AG04450 (cell line): ENCODE measurements at regions not wholly inside any gene's neighbourhood (a gene's known extent, or its start where the extent isn't known, plus 50 kb on each side); places are given as distances from the start of the nearest gene placed in this dataset.
"Not testable (repeated sequence)": the region's sequence is repeated elsewhere in the genome, so short reads cannot be mapped to it uniquely, and the experiment has no call there.

Experiments
- CTCF ChIA-PET: fragments of 300-600, 350-600 bp; formaldehyde crosslinking; extraction: SDS; loops from one replicate; lab custom pipeline; 2022; ENCODE audit warnings: antibody characterized with exemption, inconsistent platforms; lab: Charles Lee
- POLR2A ChIA-PET: fragments of 350-600 bp; formaldehyde crosslinking; extraction: SDS; loops from one replicate; lab custom pipeline; 2021; ENCODE audit warnings: antibody characterized with exemption, inconsistent platforms; lab: Yijun Ruan, JAX
- DNase-seq: peaks from one replicate; pipeline ENCODE4 v3.0.0-alpha.2; 2011; ENCODE audit warnings: low read depth, low spot score
- H3K27ac ChIP-seq: one replicate; pipeline ENCODE4 v1.5.1; 2012; ENCODE audit warnings: low read depth, low read length, control low read depth
- H3K27me3 ChIP-seq: one replicate; pipeline ENCODE4 v1.6.0; 2012; ENCODE audit warnings: low read length; ENCODE audit not compliant: control insufficient read depth, insufficient read depth
- H3K4me3 ChIP-seq: 2 replicates; pipeline ENCODE4 v1.5.1; 2011; ENCODE audit warnings: mild to moderate bottlenecking, low read depth, low read length, control low read depth
- H3K9me3 ChIP-seq: 2 replicates; pipeline ENCODE4 v1.5.1; 2012; ENCODE audit warnings: low read length; ENCODE audit not compliant: control insufficient read depth, insufficient read depth
- TF ChIP-seq, protein P1 (sequence below): IDR thresholded peaks from 2 replicates; pipeline ENCODE4 v1.5.1; 2011; ENCODE audit warnings: low read depth, low read length, control low read depth, inconsistent platforms

DNA sequence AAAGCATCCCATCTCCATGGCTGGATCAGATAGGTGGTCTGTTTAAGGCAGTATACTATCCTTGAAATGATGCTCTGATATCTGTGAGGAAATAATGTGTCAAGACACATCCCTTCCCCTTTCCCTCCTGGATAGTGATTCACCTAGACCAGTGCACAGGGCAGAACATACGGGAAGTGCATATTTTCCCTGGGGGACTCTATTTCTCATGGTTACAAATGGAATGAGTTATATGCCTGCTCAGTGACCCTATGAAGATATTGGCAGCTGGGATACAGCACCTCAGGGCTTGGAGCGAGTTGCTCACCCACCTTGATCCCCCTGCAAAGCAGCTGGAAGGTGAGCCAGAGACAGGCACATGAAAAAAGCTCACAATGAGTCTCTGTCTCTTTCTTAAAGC is 67.5 kb upstream of the PRL start:
- CTCF ChIA-PET: no interaction called here
- POLR2A ChIA-PET: interaction anchor here (0.7 kb wide), 1 partner anchor 805 kb away, joined by 3 read pairs; no protein-coding TSS in a partner anchor
- no peak overlapping the region for H3K27ac ChIP-seq
- no peak overlapping the region for H3K4me3 ChIP-seq
- no peak for DNase-seq
- no peaks in the 10 kb centered on the region for H3K27me3 ChIP-seq
- TF ChIP-seq, protein P1, sequence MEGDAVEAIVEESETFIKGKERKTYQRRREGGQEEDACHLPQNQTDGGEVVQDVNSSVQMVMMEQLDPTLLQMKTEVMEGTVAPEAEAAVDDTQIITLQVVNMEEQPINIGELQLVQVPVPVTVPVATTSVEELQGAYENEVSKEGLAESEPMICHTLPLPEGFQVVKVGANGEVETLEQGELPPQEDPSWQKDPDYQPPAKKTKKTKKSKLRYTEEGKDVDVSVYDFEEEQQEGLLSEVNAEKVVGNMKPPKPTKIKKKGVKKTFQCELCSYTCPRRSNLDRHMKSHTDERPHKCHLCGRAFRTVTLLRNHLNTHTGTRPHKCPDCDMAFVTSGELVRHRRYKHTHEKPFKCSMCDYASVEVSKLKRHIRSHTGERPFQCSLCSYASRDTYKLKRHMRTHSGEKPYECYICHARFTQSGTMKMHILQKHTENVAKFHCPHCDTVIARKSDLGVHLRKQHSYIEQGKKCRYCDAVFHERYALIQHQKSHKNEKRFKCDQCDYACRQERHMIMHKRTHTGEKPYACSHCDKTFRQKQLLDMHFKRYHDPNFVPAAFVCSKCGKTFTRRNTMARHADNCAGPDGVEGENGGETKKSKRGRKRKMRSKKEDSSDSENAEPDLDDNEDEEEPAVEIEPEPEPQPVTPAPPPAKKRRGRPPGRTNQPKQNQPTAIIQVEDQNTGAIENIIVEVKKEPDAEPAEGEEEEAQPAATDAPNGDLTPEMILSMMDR: no peak
- peaks cover 3% of the 10 kb centered on the region; the same call in 1 of the 2 replicates for H3K9me3 ChIP-seq

DNA sequence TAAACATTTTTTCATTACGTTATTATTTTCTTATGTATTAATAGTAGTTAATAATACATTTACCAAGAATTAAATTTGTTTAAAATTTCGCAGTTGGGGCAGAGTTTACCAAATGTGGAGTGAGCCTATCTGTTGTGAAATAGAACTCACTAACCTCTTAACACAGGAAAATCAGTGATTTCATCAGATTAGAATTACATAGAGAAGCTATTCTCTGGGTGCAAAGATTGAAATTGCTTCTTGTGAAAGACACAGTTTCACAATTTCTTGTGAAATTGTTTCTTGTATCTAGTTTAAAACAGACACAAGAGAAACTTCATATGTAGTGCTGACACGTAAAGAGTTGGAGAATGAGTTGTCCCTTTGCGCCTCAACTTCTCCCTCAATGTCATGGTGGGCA is 69.4 kb upstream of the PRL start:
- ChIA-PET POLR2A (no interaction called here), CTCF (interaction anchor here (1.5 kb wide), 1 partner anchor 14 kb away, joined by 4 read pairs; no protein-coding TSS in a partner anchor)
- no peak for DNase-seq
- TF ChIP-seq, protein P1: no peak
- no peak overlapping the region for H3K4me3 ChIP-seq
- H3K27me3 ChIP-seq: no peaks in the 10 kb centered on the region
- H3K27ac ChIP-seq: no peak overlapping the region
- H3K9me3 ChIP-seq: peaks cover 3% of the 10 kb centered on the region; the same call in 1 of the 2 replicates

DNA sequence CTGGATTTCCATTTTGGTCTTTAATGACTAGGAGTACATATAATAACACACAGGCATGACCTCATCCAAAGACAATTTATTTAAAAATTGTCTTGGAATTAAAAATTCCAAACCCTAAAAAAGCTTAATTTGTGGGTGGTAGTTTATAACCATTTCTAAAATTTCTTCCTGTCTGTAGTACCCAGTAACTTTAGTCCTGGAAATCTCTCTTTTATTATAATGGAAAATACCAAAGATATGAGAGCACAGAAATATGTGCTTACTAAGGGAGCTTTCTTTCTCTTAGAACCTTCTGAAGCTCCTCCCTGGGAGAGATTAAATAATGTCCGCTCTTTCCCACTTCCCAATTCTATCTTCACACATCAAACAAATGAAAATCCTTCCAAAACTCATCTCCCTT is 70.5 kb upstream of the PRL start:
- Histone ChIP-seq H3K27ac (no peak overlapping the region), H3K4me3 (no peak overlapping the region), H3K27me3 (no peaks in the 10 kb centered on the region), H3K9me3 (no peaks in the 10 kb centered on the region)
- TF ChIP-seq, protein P1: no peak
- no peak for DNase-seq
- ChIA-PET POLR2A (interaction anchor here (0.5 to 0.6 kb wide), 2 partner anchors 246 to 626 kb away, joined by 3 read pairs; no protein-coding TSS in a partner anchor), CTCF (interaction anchor here (0.9 to 1.5 kb wide), 2 partner anchors 9 to 13 kb away, joined by 3 to 4 read pairs; no protein-coding TSS in a partner anchor)

DNA sequence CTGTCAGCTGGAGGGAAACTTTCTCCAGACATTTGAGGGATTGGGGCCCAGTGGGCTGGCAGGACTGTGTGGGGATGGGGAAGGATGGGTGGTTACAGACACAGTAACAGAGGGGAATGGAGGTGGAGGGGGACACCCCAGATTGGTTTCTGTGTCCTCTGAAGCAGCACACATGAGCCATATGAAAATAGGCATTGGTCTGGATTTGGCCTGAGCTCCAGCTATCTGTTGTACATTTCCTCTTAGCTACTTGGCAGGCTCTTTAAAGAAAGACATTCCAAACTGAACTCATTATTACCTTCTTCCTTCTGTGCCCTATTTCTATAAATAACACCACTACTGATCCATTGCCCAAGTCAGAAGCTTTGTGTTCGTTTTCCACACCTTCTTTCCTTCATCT is 72.0 kb upstream of the PRL start:
- TF ChIP-seq, protein P1: no peak
- H3K27me3 ChIP-seq: no peaks in the 10 kb centered on the region
- no peak for DNase-seq
- no peak overlapping the region for H3K27ac ChIP-seq
- no peaks in the 10 kb centered on the region for H3K9me3 ChIP-seq
- CTCF ChIA-PET: no interaction called here
- no peak overlapping the region for H3K4me3 ChIP-seq
- POLR2A ChIA-PET: no interaction called here

DNA sequence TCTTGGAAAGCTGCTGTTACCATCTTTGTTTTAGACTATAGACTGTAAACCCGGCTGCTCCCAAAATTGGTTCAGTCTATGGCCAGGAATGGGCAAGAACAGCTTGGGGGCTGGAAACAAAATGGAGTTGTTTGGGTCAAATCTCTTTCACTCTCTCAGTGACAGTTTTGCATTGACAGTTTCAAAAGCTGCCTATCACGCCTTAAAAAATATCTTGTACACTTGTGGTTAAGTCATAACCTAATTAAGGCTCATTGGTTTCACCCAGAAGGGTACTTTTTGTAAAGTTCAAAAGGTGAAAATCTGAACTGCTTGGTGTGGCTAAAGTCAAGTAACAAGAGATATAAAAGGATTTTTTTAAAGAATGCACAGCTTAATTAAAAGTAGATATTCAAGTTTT is 76.1 kb upstream of the PRL start:
- Histone ChIP-seq H3K4me3 (no peak overlapping the region), H3K27me3 (no peaks in the 10 kb centered on the region), H3K9me3 (no peaks in the 10 kb centered on the region), H3K27ac (no peak overlapping the region)
- TF ChIP-seq, protein P1: no peak
- DNase-seq: no peak
- ChIA-PET CTCF (interaction anchor here (0.8 kb wide), 1 partner anchor 9 kb away, joined by 3 read pairs; no protein-coding TSS in a partner anchor), POLR2A (no interaction called here)

DNA sequence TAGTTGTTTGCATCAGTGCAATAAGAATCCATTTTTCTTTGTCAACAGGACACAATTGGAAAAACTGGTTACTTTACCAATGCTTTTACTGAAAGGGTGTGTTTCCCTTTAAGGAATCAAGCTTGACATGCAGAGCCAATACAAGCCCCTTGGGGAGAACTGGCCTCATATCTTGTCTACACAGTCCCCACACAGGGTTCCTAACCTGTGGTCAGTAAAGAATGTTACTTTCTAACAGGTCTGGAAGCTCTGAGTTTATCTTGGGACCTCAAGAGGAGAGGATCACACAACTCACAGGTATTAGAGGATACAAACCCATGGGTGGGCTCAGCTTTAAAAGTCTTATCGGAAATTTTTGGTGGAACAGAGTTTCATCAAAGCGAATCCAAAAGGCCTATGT is 78.1 kb upstream of the PRL start:
- CTCF ChIA-PET, H3K9me3 ChIP-seq, POLR2A ChIA-PET, H3K27ac ChIP-seq, H3K4me3 ChIP-seq, DNase-seq, H3K27me3 ChIP-seq: not testable (repeated sequence)

DNA sequence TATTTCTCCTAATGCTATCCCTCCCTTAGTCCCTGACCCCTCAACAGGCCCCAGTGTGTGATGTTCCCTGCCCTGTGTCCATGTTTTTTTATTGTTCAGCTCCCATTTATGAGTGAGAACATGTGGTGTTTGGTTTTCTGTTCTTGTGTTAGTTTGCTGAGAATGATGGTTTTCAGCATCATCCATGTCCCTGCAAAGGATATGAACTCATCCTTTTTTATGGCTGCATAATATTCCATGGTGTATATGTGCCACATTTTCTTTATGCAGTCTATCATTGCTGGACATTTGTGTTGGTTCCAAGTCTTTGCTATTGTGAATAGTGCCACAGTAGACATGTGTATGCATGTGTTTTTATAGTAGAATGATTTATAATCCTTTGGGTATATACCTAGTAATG is 79.5 kb upstream of the PRL start:
- CTCF ChIA-PET, H3K9me3 ChIP-seq, DNase-seq, H3K27me3 ChIP-seq, POLR2A ChIA-PET, H3K4me3 ChIP-seq, H3K27ac ChIP-seq: not testable (repeated sequence)

DNA sequence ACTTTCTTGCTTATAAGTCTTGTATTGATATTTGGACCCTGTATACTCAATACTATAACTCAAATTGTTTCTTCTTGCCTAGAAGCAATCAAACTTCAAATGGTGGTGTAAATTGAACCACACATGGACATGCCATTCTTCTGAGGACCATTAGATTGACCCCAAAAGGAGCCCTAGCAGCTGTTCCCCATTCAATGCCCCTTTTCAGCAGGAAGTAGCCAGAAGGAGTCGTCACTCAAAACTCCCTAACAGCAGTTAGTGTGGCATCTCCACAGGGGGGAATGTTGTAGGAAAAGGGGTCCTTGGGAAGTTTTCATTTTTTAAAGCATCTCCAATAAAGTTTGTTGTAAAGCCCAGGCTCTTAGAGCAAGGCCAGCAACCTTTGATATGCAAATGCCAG is 81.7 kb upstream of the PRL start:
- H3K27ac ChIP-seq, CTCF ChIA-PET, H3K9me3 ChIP-seq, POLR2A ChIA-PET, DNase-seq, H3K27me3 ChIP-seq, H3K4me3 ChIP-seq: not testable (repeated sequence)
